ENCODE measurements at regions not wholly inside any gene's neighbourhood (a gene's known extent, or its start where the extent isn't known, plus 50 kb on each side); places are given as distances from the start of the nearest gene placed in this dataset.

GRCh38 chr14:98194821-98195220 is 1077.2 kb downstream of the BCL11B start:
- intact Hi-C loops (cut with micrococcal nuclease) = no loop called here
- ATAC-seq (ENCODE audit: low read depth) (no peak), DNase-seq (no peak)
- Mint-ChIP-seq H3K4me3 (no peak overlapping the region), H3K4me1 (no peaks in the 10 kb centered on the region), H3K36me3 (ENCODE audit: low read depth) (no peaks in the 10 kb centered on the region), H3K9me3 (peaks cover 2% of the 10 kb centered on the region), H3K27ac (no peak overlapping the region), H3K27me3 (no peaks in the 10 kb centered on the region)
- CTCF ChIA-PET = no interaction called here
- no peak for TF ChIP-seq CTCF (IDR thresholded peaks at IDR 0.05)
- POLR2A ChIA-PET = no interaction called here

- POLR2A ChIA-PET = no interaction called here
- TF ChIP-seq CTCF (IDR thresholded peaks at IDR 0.05) = no peak
- intact Hi-C loops (cut with micrococcal nuclease) = no loop called here
- no peak for DNase-seq
- Mint-ChIP-seq H3K4me3 (no peak overlapping the region), H3K27me3 (no peaks in the 10 kb centered on the region), H3K9me3 (peaks cover 2% of the 10 kb centered on the region), H3K27ac (no peak overlapping the region), H3K36me3 (ENCODE audit: low read depth) (no peaks in the 10 kb centered on the region), H3K4me1 (no peaks in the 10 kb centered on the region)
- ATAC-seq (ENCODE audit: low read depth) = no peak
- CTCF ChIA-PET = no interaction called here
Measured at GRCh38 chr14:98195256-98195655, 1076.7 kb downstream of the BCL11B start.

GRCh38 chr14:98197933-98198332 is 1074.1 kb downstream of the BCL11B start:
- POLR2A ChIA-PET = no interaction called here
- CTCF ChIA-PET = no interaction called here
- Mint-ChIP-seq H3K4me3 (no peak overlapping the region), H3K9me3 (peaks cover 3% of the 10 kb centered on the region), H3K4me1 (no peaks in the 10 kb centered on the region), H3K36me3 (ENCODE audit: low read depth) (no peaks in the 10 kb centered on the region), H3K27me3 (no peaks in the 10 kb centered on the region), H3K27ac (no peak overlapping the region)
- DNase-seq (no peak), ATAC-seq (ENCODE audit: low read depth) (no peak)
- no peak for TF ChIP-seq CTCF (IDR thresholded peaks at IDR 0.05)
- intact Hi-C loops (cut with micrococcal nuclease) = no loop called here

- ChIA-PET POLR2A (no interaction called here), CTCF (no interaction called here)
- no peak for DNase-seq
- Mint-ChIP-seq H3K4me1 (no peaks in the 10 kb centered on the region), H3K4me3 (no peak overlapping the region), H3K9me3 (peaks cover 3% of the 10 kb centered on the region), H3K36me3 (ENCODE audit: low read depth) (no peaks in the 10 kb centered on the region), H3K27me3 (no peaks in the 10 kb centered on the region), H3K27ac (no peak overlapping the region)
- intact Hi-C loops (cut with micrococcal nuclease) = no loop called here
- no peak for ATAC-seq (ENCODE audit: low read depth)
- no peak for TF ChIP-seq CTCF (IDR thresholded peaks at IDR 0.05)
Measured at GRCh38 chr14:98198385-98198784, 1073.6 kb downstream of the BCL11B start.

- POLR2A ChIA-PET = no interaction called here
- intact Hi-C loops (cut with micrococcal nuclease) = no loop called here
- TF ChIP-seq CTCF (IDR thresholded peaks at IDR 0.05) = no peak
- H3K27ac Mint-ChIP-seq = no peak overlapping the region
- ATAC-seq (ENCODE audit: low read depth) = no peak
- peaks cover 3% of the 10 kb centered on the region for H3K9me3 Mint-ChIP-seq
- CTCF ChIA-PET = no interaction called here
- no peak for DNase-seq
- no peaks in the 10 kb centered on the region for H3K36me3 Mint-ChIP-seq (ENCODE audit: low read depth)
- H3K4me3 Mint-ChIP-seq = no peak overlapping the region
- H3K27me3 Mint-ChIP-seq = no peaks in the 10 kb centered on the region
- no peaks in the 10 kb centered on the region for H3K4me1 Mint-ChIP-seq
Measured at GRCh38 chr14:98200601-98201000, 1071.4 kb downstream of the BCL11B start.

Measured in activated B cell treated with CpG ODN at 0.5 μM for 24 hours (primary cell).